K562 (cell line): ENCODE measurements at regions not wholly inside any gene's neighbourhood (a gene's known extent, or its start where the extent isn't known, plus 50 kb on each side); places are given as distances from the start of the nearest gene placed in this dataset.

Source experiments
- ATAC-seq: fragments of 200-7000 bp; cut with Tn5 transposase; 3 replicates; pipeline ENCODE4 v1.9.1; 2020; ENCODE audit warnings: moderate library complexity
- BruUV-seq: library from RNA; stranded (reverse); fragments of 400-500 nt; replicated peaks from 2 replicates; lab custom pipeline; 2021; lab: Mats Ljungman, UMichigan
- CTCF ChIA-PET: fragments of 300-600 bp; formaldehyde crosslinking; extraction: SDS; loops from one replicate; lab custom pipeline; 2021; ENCODE audit warnings: low intra/inter-chr PET ratio; lab: Yijun Ruan, JAX
- POLR2A ChIA-PET: fragments of 300-600, 350-650 bp; sonication (Branson Sonifier 250); formaldehyde crosslinking; extraction: SDS; loops from one replicate; lab custom pipeline; 2021; ENCODE audit warnings: antibody characterized with exemption, inconsistent platforms; lab: Yijun Ruan, JAX
- DNase-seq, 4 experiments: peaks; one replicate each; pipeline versions ENCODE4 v3.0.0 to v3.0.0-alpha.2; 2011 to 2018; ENCODE audit warnings: low spot score in 3 of 4, mixed read lengths in 3 of 4; ENCODE audit errors: extremely low read depth in 1 of 4
- FAIRE-seq: peaks from 2 replicates; lab custom pipeline; 2011; peaks lifted over from hg19 to GRCh38; lab: Jason Lieb, UNC
- H2AFZ ChIP-seq: 2 replicates; pipeline ENCODE4 v1.6.0; 2011; ENCODE audit warnings: low read depth, low read length, control low read depth, inconsistent platforms
- H3K27ac ChIP-seq: fragments of 200-600 bp; 3 replicates; pipeline ENCODE4 v1.8.0; 2011; ENCODE audit warnings: low read depth, mild to moderate bottlenecking, control low read depth, inconsistent platforms, low read length, moderate library complexity, mixed read lengths; ENCODE audit errors: extremely low read depth
- H3K27me3 ChIP-seq, 2 experiments: fragments of 300-600 bp in 1 of 2; 2 replicates in 1 of 2; 3 replicates in 1 of 2; pipeline versions ENCODE4 v1.6.0 to v1.8.0; 2011; ENCODE audit warnings: inconsistent platforms in 2 of 2, low read length in 2 of 2, mild to moderate bottlenecking in 1 of 2, mixed read lengths in 1 of 2, moderate library complexity in 1 of 2; ENCODE audit not compliant: control insufficient read depth in 2 of 2, insufficient read depth in 2 of 2
- H3K36me3 ChIP-seq: fragments of 300-600 bp; 3 replicates; pipeline ENCODE4 v1.8.0; 2011; ENCODE audit warnings: mild to moderate bottlenecking, low read length, inconsistent platforms; ENCODE audit not compliant: control insufficient read depth, insufficient read depth
- H3K4me1 ChIP-seq, 2 experiments: fragments of 200-600 bp in 1 of 2; replicated peaks in 1 of 2; 2 replicates in 1 of 2; 3 replicates in 1 of 2; pipeline versions ENCODE4 v1.5.1 to v1.8.0; 2011; ENCODE audit warnings: inconsistent platforms in 2 of 2, low read length in 2 of 2, mild to moderate bottlenecking in 1 of 2, mixed read lengths in 1 of 2, moderate library complexity in 1 of 2; ENCODE audit not compliant: control insufficient read depth in 2 of 2, insufficient read depth in 2 of 2
- H3K4me2 ChIP-seq: 2 replicates; pipeline ENCODE4 v1.6.1; 2011; ENCODE audit warnings: low read length, control low read depth, inconsistent platforms, mixed read lengths; ENCODE audit not compliant: insufficient read depth
- H3K4me3 ChIP-seq: fragments of 200-600 bp; sonication (generic), shearing (Covaris generic); 2 replicates; pipeline ENCODE4 v1.5.1; 2016; ENCODE audit warnings: control low read depth, inconsistent platforms
- H3K79me2 ChIP-seq: fragments of 200-600 bp; 3 replicates; pipeline ENCODE4 v1.8.0; 2011; ENCODE audit warnings: low read length, inconsistent platforms; ENCODE audit not compliant: control insufficient read depth, insufficient read depth
- H3K9ac ChIP-seq, 2 experiments: 2 replicates each; pipeline versions ENCODE4 v1.6.0 to v1.6.1; 2011; ENCODE audit warnings: low read depth in 2 of 2, low read length in 2 of 2, control low read depth in 1 of 2, inconsistent platforms in 1 of 2, mild to moderate bottlenecking in 1 of 2, mixed read lengths in 1 of 2; ENCODE audit not compliant: insufficient read depth in 1 of 2
- H3K9me1 ChIP-seq: one replicate; pipeline ENCODE4 v1.6.0; 2011; ENCODE audit warnings: inconsistent platforms, mild to moderate bottlenecking, low read length, moderate library complexity; ENCODE audit not compliant: control insufficient read depth, insufficient read depth
- H3K9me3 ChIP-seq: replicated peaks from 2 replicates; pipeline ENCODE4 v1.5.1; 2011; ENCODE audit warnings: low read depth, low read length, inconsistent platforms; ENCODE audit not compliant: control insufficient read depth, insufficient read depth
- H4K20me1 ChIP-seq: replicated peaks from 2 replicates; pipeline ENCODE4 v1.6.1; 2011; ENCODE audit warnings: low read length, inconsistent platforms, mixed read lengths; ENCODE audit not compliant: control insufficient read depth, insufficient read depth
- AFF4 ChIP-seq: sonication (generic); formaldehyde crosslinking; IDR thresholded peaks from 2 replicates; pipeline ENCODE4 v1.8.0; 2023; ENCODE audit warnings: mild to moderate bottlenecking, missing genetic modification reagents
- E2F6 ChIP-seq, 2 experiments: IDR thresholded peaks; 2 replicates each; pipeline ENCODE4 v1.6.1; 2011; ENCODE audit warnings: borderline replicate concordance in 1 of 2, control low read depth in 1 of 2, low read depth in 1 of 2, low read length in 1 of 2, mild to moderate bottlenecking in 1 of 2, mixed read lengths in 1 of 2, moderate library complexity in 1 of 2; ENCODE audit not compliant: insufficient read depth in 1 of 2, insufficient read length in 1 of 2, poor library complexity in 1 of 2, severe bottlenecking in 1 of 2; ENCODE audit errors: extremely low read depth in 1 of 2
- FOXP1 ChIP-seq: sonication (generic); formaldehyde crosslinking; IDR thresholded peaks from 2 replicates; pipeline ENCODE4 v1.8.0; 2022; ENCODE audit warnings: mild to moderate bottlenecking, missing genetic modification reagents
- HDAC3 ChIP-seq: fragments of 450-650 bp; IDR thresholded peaks from 2 replicates; pipeline ENCODE4 v1.6.1; 2018; ENCODE audit warnings: borderline replicate concordance, mild to moderate bottlenecking, moderate library complexity; ENCODE audit not compliant: partially characterized antibody
- KDM4B ChIP-seq, 2 experiments: fragments of 450-650 bp in 1 of 2; sonication (generic) in 1 of 2; IDR thresholded peaks; 2 replicates each; pipeline ENCODE4 v1.6.1; 2016 to 2017; ENCODE audit warnings: borderline replicate concordance in 2 of 2, antibody characterized with exemption in 1 of 2, low read depth in 1 of 2, mild to moderate bottlenecking in 1 of 2
- MYC ChIP-seq, 2 experiments: fragments of 250-450 bp in 1 of 2; sonication (Bioruptor Pico) in 1 of 2; IDR thresholded peaks; 2 replicates each; pipeline versions ENCODE4 v1.5.1 to v1.6.1; 2012 to 2021; ENCODE audit warnings: low read depth in 2 of 2, borderline replicate concordance in 1 of 2, improper control_type of control experiment in 1 of 2, low read length in 1 of 2, mild to moderate bottlenecking in 1 of 2, moderate library complexity in 1 of 2
- NCOA6 ChIP-seq: fragments of 450-650 bp; IDR thresholded peaks from 2 replicates; pipeline ENCODE4 v1.6.1; 2017; ENCODE audit warnings: mild to moderate bottlenecking
- NR4A1 ChIP-seq, 2 experiments: fragments of 250-450 bp in 1 of 2; fragments of 450-650 bp in 1 of 2; sonication (Bioruptor Pico) in 1 of 2; IDR thresholded peaks; 2 replicates each; pipeline versions ENCODE4 v1.4.0 to v1.6.1; 2016 to 2020; ENCODE audit warnings: mild to moderate bottlenecking in 2 of 2, missing compliant biosample characterization in 1 of 2, missing genetic modification characterization in 1 of 2, moderate library complexity in 1 of 2
- SIRT6 ChIP-seq: IDR thresholded peaks from one replicate; pipeline ENCODE4 v1.6.1; 2012; ENCODE audit warnings: low read depth, mild to moderate bottlenecking, control low read depth, inconsistent platforms, low read length, moderate library complexity
- UBTF ChIP-seq, 2 experiments: IDR thresholded peaks; 2 replicates each; pipeline ENCODE4 v1.6.1; 2012; ENCODE audit warnings: improper control_type of control experiment in 2 of 2, low read depth in 2 of 2, low read length in 2 of 2, borderline replicate concordance in 1 of 2
- ZBTB17 ChIP-seq: fragments of 450-650 bp; formaldehyde crosslinking; IDR thresholded peaks from 2 replicates; pipeline ENCODE4 v1.4.0; 2020; ENCODE audit warnings: mild to moderate bottlenecking
- ZNF583 ChIP-seq: fragments of 250-450 bp; sonication (Bioruptor Pico); IDR thresholded peaks from 2 replicates; pipeline ENCODE4 v1.4.0; 2020
- WGBS: fragments of 100-300 bp; shearing (Covaris generic); methylation state at CpG from one replicate; pipeline ENCODE4 v1.1.6; 2016; ENCODE audit warnings: low coverage, mixed read lengths; ENCODE audit not compliant: insufficient coverage; ENCODE audit errors: missing lambda C conversion rate; 5-methylcytosine and 5-hydroxymethylcytosine counted together
- in situ Hi-C: fragments of 300-500 bp; cut with MboI; formaldehyde crosslinking; loops from 4 replicates; pipeline ENCODE4 v1.15.0; 2018; ENCODE audit warnings: inconsistent platforms, mixed read lengths
- intact Hi-C: fragments of 100-400 bp; cut with micrococcal nuclease; formaldehyde crosslinking; loops from 2 replicates; pipeline ENCODE4 v1.14.2; 2022

GRCh38 chr12:63467951-63468350 lies 200.3 kb downstream of the DPY19L2 start:
- no peaks in the 10 kb centered on the region for H4K20me1 ChIP-seq
- FAIRE-seq, result no peak
- TF ChIP-seq AFF4 (CRISPR knock-in tag) (no peak), E2F6 (IDR thresholded peaks at IDR 0.05; ENCODE audit: borderline replicate concordance in 1 of 2, extremely low read depth in 1 of 2, insufficient read depth in 1 of 2, insufficient read length in 1 of 2, low read depth in 1 of 2, low read length in 1 of 2, poor library complexity in 1 of 2, severe bottlenecking in 1 of 2) (no peak), MYC (IDR thresholded peaks at IDR 0.05; ENCODE audit: low read depth, low read length) (no peak), MYC (CRISPR knock-in tag; IDR thresholded peaks at IDR 0.05; ENCODE audit: borderline replicate concordance, low read depth) (no peak), UBTF (IDR thresholded peaks at IDR 0.05; ENCODE audit: borderline replicate concordance in 1 of 2, low read depth in 2 of 2, low read length in 2 of 2) (no peak), ZNF583 (CRISPR knock-in tag) (no peak), HDAC3 (no peak), SIRT6 (no peak), ZBTB17 (CRISPR knock-in tag) (no peak), NCOA6 (no peak), FOXP1 (CRISPR knock-in tag) (no peak), NR4A1 (CRISPR knock-in tag; IDR thresholded peaks at IDR 0.05) (no peak), NR4A1 (tag; IDR thresholded peaks at IDR 0.05) (no peak), KDM4B (IDR thresholded peaks at IDR 0.05; ENCODE audit: borderline replicate concordance in 2 of 2, low read depth in 1 of 2) (no peak)
- no peak overlapping the region for H3K9ac ChIP-seq
- BruUV-seq, result no TSS peak
- H2AFZ ChIP-seq, result no peak overlapping the region
- ATAC-seq, result no peak
- DNase-seq, result no peak
- H3K4me3 ChIP-seq, result no peak overlapping the region
- no peaks in the 10 kb centered on the region for H3K79me2 ChIP-seq
- 0% methylated on average over 3 of the region's 4 CpGs for WGBS
- no peak overlapping the region for H3K4me2 ChIP-seq
- no peaks in the 10 kb centered on the region for H3K36me3 ChIP-seq
- no peaks in the 10 kb centered on the region for H3K9me1 ChIP-seq
- no peaks in the 10 kb centered on the region for H3K27me3 ChIP-seq
- no peaks in the 10 kb centered on the region for H3K9me3 ChIP-seq
- in situ Hi-C loops (no loop called here), intact Hi-C loops (no loop called here)
- ChIA-PET CTCF (no interaction called here), POLR2A (interaction anchor here (0.6 kb wide), 1 partner anchor 10 kb away, joined by 3 read pairs; no protein-coding TSS in a partner anchor)
- no peak overlapping the region for H3K27ac ChIP-seq
- H3K4me1 ChIP-seq, result no peaks in the 10 kb centered on the region
